ENCODE measurements at regions not wholly inside any gene's neighbourhood (a gene's known extent, or its start where the extent isn't known, plus 50 kb on each side); places are given as distances from the start of the nearest gene placed in this dataset.

DNA sequence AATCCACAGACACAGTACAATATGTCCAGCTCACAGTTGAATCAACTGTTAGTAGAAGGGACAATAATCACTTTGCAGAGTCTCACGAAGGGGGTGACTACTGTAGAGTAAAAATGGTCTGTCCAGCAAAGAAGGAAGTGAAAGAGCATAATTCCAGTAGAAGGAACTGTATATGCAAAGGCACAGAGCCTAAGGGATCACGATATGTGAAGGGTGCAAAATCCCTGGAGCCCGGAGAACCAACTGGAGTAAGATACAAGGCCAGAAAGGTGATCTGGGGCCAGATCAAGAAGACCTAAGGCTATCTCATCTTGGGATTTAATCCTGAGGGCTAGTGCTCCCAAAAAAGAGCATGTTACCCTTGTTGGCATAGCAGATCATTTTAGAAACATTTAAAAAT, 192.7 kb upstream of the LDB2 start:
- TF ChIP-seq CTCF (IDR thresholded peaks at IDR 0.05) (no peak), POLR2A (IDR thresholded peaks at IDR 0.05) (no peak), POLR2AphosphoS5 (IDR thresholded peaks at IDR 0.05) (no peak)

Data from prostate gland (tissue), 2 donors.